ENCODE measurements at regions not wholly inside any gene's neighbourhood (a gene's known extent, or its start where the extent isn't known, plus 50 kb on each side); places are given as distances from the start of the nearest gene placed in this dataset.

GRCh38 chr4:111837761-111838160 lies 307.5 kb upstream of the FAM241A start:
- WGBS, 2 donors = 49 to 68% methylated on average over 2 of the region's 2 CpGs
- no peaks in the 10 kb centered on the region for H3K4me1 ChIP-seq
- no peak for TF ChIP-seq CTCF (IDR thresholded peaks at IDR 0.05)

GRCh38 chr4:111838406-111838930 lies 306.8 kb upstream of the FAM241A start:
- WGBS, 2 donors = 61% methylated on average over 4 of the region's 4 CpGs
- H3K9me3 ChIP-seq = no peaks in the 10 kb centered on the region
- no peak overlapping the region for H3K27ac ChIP-seq
- no peaks in the 10 kb centered on the region for H3K4me1 ChIP-seq
- intact Hi-C loops (cut with DNase I) = no loop called here
- FAIRE-seq = no peak
- TF ChIP-seq CTCF (IDR thresholded peaks at IDR 0.05) = no peak
- ATAC-seq = no peak
- H3K4me3 ChIP-seq = no peak overlapping the region
- no peaks in the 10 kb centered on the region for H3K27me3 ChIP-seq
- no peak for DNase-seq
- H3K36me3 ChIP-seq = no peaks in the 10 kb centered on the region

More at GRCh38 chr4:111837761-111838160, 307.5 kb upstream of the FAM241A start:
- DNase-seq (no peak), ATAC-seq (no peak), FAIRE-seq (no peak)
- Histone ChIP-seq H3K27me3 (peaks cover 0 to 4% (median 0%) of the 10 kb centered on the region in 4 donors), H3K9me3 (no peaks in the 10 kb centered on the region), H3K4me3 (no peak overlapping the region), H3K27ac (no peak overlapping the region), H3K36me3 (no peaks in the 10 kb centered on the region)
- intact Hi-C loops (cut with DNase I) = no loop called here

GRCh38 chr4:111839141-111839540 lies 306.1 kb upstream of the FAM241A start:
- FAIRE-seq = no peak
- WGBS, 2 donors = 52 to 60% methylated on average over 2 of the region's 2 CpGs
- H3K4me1 ChIP-seq = no peaks in the 10 kb centered on the region
- no peaks in the 10 kb centered on the region for H3K27me3 ChIP-seq
- intact Hi-C loops (cut with DNase I) = no loop called here
- no peak for DNase-seq
- no peak overlapping the region for H3K4me3 ChIP-seq
- H3K36me3 ChIP-seq = no peaks in the 10 kb centered on the region
- no peak overlapping the region for H3K27ac ChIP-seq
- ATAC-seq = no peak
- TF ChIP-seq CTCF (IDR thresholded peaks at IDR 0.05) = no peak
- no peaks in the 10 kb centered on the region for H3K9me3 ChIP-seq

GRCh38 chr4:111842336-111842735 lies 302.9 kb upstream of the FAM241A start:
- intact Hi-C loops (cut with DNase I) = no loop called here
- no peak for FAIRE-seq

More at GRCh38 chr4:111842336-111842735, 302.9 kb upstream of the FAM241A start:
- no peak for TF ChIP-seq CTCF (IDR thresholded peaks at IDR 0.05)
- Histone ChIP-seq H3K27ac (no peak overlapping the region), H3K27me3 (no peaks in the 10 kb centered on the region), H3K4me3 (no peak overlapping the region), H3K4me1 (no peaks in the 10 kb centered on the region), H3K9me3 (no peaks in the 10 kb centered on the region), H3K36me3 (no peaks in the 10 kb centered on the region)
- DNase-seq = no peak
- ATAC-seq = no peak
- 52 to 68% methylated on average over 3 of the region's 3 CpGs for WGBS, 2 donors
